Colonic mucosa (tissue), 4 donors: ENCODE measurements at regions not wholly inside any gene's neighbourhood (a gene's known extent, or its start where the extent isn't known, plus 50 kb on each side); places are given as distances from the start of the nearest gene placed in this dataset.

Source experiments
- DNase-seq: peaks from one replicate; pipeline ENCODE4 v3.0.0-alpha.2; 2020
- H3K27ac ChIP-seq: fragments of 200-600 bp; one replicate; pipeline ENCODE4 v1.8.0; 2021
- H3K27me3 ChIP-seq: fragments of 200-600 bp; one replicate; pipeline ENCODE4 v1.8.0; 2021
- H3K36me3 ChIP-seq: fragments of 200-600 bp; one replicate; pipeline ENCODE4 v1.8.0; 2021
- H3K4me1 ChIP-seq: fragments of 200-600 bp; one replicate; pipeline ENCODE4 v1.8.0; 2021; ENCODE audit warnings: mild to moderate bottlenecking
- H3K4me3 ChIP-seq: fragments of 200-600 bp; one replicate; pipeline ENCODE4 v1.8.0; 2021
- H3K9ac ChIP-seq, 2 donors: one replicate each; pipeline ENCODE4 v1.7.0; 2013; ENCODE audit warnings: control low read depth in 2 of 2, low read depth in 2 of 2, low read length in 2 of 2
- H3K9me3 ChIP-seq: fragments of 200-600 bp; one replicate; pipeline ENCODE4 v1.8.0; 2021
- intact Hi-C: fragments of 100-400 bp; cut with DNase I; formaldehyde crosslinking; loops from one replicate; pipeline ENCODE4 v1.14.1; 2022
- TF ChIP-seq, protein P1 (sequence below): fragments of 200-600 bp; IDR thresholded peaks from one replicate; pipeline ENCODE4 v1.8.0; 2022; ENCODE audit warnings: antibody characterized with exemption, mild to moderate bottlenecking
- donor health status: healthy.
- donor health status: DM: no; HTN: no; CAD: no.
- donor health status: DM: no; HTN: no; CAD: no.

DNA sequence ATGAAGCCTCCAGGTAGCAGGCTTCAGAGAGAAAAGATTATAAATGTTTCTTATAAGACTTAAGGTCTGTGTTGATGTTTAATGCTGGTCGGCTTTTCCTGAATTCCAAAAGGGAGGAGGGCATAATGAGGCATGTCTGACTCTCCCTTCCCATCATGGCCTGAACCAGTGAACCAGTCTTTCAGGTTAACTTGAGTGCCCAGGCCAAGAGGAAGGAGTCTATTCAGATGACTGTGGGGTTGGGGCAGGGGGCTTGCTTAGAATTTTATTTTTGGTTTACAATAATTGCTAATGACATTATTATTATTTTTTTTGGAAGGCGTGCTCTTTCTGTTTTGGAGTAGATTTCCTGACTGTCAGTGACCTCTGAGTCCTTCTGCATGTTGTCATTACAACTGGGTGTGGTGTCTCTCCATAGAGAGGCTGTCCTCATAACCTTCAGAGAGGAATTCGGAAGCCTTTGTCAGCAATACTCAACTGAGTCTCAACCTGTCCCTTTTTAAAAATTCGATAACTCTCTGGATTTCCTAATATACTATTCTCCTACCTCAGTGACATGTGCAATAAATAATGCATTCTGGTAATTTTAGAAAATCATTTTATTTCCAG is 275.1 kb upstream of the CXCR4 start:
- no peak overlapping the region for H3K9ac ChIP-seq
- DNase-seq = no peak
- intact Hi-C loops = no loop called here
- H3K36me3 ChIP-seq = no peaks in the 10 kb centered on the region
- H3K4me1 ChIP-seq = no peaks in the 10 kb centered on the region
- TF ChIP-seq, protein P1, sequence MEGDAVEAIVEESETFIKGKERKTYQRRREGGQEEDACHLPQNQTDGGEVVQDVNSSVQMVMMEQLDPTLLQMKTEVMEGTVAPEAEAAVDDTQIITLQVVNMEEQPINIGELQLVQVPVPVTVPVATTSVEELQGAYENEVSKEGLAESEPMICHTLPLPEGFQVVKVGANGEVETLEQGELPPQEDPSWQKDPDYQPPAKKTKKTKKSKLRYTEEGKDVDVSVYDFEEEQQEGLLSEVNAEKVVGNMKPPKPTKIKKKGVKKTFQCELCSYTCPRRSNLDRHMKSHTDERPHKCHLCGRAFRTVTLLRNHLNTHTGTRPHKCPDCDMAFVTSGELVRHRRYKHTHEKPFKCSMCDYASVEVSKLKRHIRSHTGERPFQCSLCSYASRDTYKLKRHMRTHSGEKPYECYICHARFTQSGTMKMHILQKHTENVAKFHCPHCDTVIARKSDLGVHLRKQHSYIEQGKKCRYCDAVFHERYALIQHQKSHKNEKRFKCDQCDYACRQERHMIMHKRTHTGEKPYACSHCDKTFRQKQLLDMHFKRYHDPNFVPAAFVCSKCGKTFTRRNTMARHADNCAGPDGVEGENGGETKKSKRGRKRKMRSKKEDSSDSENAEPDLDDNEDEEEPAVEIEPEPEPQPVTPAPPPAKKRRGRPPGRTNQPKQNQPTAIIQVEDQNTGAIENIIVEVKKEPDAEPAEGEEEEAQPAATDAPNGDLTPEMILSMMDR = no peak
- no peaks in the 10 kb centered on the region for H3K9me3 ChIP-seq
- no peak overlapping the region for H3K4me3 ChIP-seq
- H3K27ac ChIP-seq = no peak overlapping the region
- H3K27me3 ChIP-seq = no peaks in the 10 kb centered on the region

DNA sequence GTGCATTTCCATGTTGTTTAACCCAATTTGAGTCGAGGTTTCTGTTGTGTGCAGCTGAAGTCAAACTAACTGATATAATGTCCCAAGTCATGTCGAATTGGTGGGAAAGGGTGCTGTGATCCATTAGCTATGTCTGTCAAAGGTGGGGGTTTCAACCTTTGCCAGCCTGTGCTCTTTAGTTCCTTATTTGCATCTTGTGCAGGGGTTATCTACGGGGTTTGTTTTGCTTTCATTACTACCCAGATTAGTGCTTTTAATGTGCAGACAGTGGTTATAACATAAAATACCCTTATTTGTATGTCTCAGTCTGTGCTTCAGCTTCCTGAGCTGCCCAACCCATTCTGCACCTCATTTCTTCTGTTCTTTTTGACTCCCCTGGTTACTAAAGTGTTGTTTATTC is 271.9 kb upstream of the CXCR4 start:
- Histone ChIP-seq H3K27me3 (no peaks in the 10 kb centered on the region), H3K27ac (no peak overlapping the region), H3K9me3 (no peaks in the 10 kb centered on the region), H3K4me3 (no peak overlapping the region), H3K36me3 (no peaks in the 10 kb centered on the region), H3K4me1 (no peaks in the 10 kb centered on the region), H3K9ac (no peak overlapping the region)
- DNase-seq = no peak
- intact Hi-C loops = no loop called here
- TF ChIP-seq, protein P1 = no peak

DNA sequence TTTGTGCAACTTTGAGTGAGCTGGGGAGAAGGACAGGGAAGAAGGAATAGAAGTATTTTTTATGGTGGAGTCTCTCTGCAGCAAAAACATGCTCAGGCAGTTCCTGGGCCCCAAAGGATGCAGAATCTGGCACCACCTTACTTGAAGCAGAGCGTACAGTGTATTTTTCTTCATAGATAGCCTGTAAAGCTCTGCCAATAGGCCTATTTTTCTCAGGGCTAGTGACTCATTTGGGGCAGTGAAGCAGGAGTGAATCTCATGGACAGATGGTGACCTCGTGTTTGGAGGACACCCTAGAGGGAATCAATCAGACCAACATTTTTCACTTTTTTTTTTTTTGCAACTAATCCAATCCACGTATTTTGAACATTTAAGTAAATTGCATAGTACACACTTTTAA is 268.1 kb upstream of the CXCR4 start:
- H3K4me3 ChIP-seq = no peak overlapping the region
- H3K4me1 ChIP-seq = no peaks in the 10 kb centered on the region
- no peak for DNase-seq
- no peak overlapping the region for H3K9ac ChIP-seq
- no peak overlapping the region for H3K27ac ChIP-seq
- TF ChIP-seq, protein P1 = no peak
- no peaks in the 10 kb centered on the region for H3K27me3 ChIP-seq
- H3K36me3 ChIP-seq = no peaks in the 10 kb centered on the region
- intact Hi-C loops = no loop called here
- no peaks in the 10 kb centered on the region for H3K9me3 ChIP-seq

DNA sequence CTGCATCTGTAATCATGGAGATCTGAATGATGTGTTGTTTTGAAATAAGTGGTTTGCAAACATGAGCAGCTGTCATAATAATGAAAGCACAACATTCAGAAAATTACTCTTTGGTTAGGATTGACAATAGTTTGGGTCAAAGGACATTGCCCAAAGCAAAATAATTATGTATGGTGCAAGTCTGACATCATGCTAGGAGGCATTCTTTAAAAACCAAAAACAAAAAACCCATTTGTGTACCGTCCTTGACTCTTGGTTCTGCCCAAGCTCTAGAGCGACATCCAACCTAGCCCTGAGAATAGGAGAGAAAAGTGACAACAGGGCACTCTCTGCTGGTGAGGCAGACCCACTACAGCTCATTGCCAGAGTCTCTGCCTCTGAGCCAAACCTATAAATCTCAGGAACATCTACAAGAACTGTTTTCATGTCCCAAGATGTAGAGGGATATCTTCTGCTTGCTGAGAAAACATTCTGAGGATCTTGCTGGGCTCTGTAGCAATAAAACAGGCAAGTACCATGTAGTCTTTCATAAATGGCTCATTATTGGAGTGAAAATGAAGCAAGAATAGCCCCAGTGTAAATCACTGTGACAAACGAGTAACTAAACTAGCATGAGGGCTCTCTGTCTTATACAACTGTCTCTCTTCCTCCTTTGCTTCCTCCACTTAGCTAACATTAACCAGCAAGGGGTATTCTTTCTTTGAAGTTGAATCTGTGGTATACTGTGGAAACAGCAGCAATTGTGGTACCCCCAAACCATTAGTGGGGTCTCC is 266.8 kb upstream of the CXCR4 start:
- Histone ChIP-seq H3K4me3 (no peak overlapping the region), H3K9me3 (no peaks in the 10 kb centered on the region), H3K27ac (no peak overlapping the region), H3K27me3 (no peaks in the 10 kb centered on the region), H3K36me3 (no peaks in the 10 kb centered on the region), H3K4me1 (no peaks in the 10 kb centered on the region), H3K9ac (no peak overlapping the region)
- intact Hi-C loops = loop anchor here (5.0 kb wide), 1 partner anchor 472 kb away; no protein-coding TSS in a partner anchor
- TF ChIP-seq, protein P1 = peak; percentile 40
- peak; percentile 27 for DNase-seq

DNA sequence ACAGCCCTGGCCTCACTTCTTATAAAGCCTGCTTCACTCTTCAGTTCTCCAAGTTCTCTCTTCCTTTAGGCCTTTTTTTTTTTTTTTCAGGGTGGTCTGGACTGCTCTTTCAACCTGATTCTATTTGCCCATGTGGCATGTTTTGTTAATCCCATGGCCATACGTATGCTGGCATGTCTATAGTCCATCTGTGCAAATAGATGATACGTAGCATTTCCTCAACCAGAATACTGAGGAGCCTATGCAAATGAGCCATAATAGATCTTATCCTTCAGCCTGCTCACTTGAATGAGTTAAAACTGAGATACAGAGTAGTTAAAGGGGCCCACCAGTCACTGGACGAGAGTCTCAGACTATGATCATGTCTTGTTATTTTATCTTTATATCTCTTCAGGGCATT is 265.2 kb upstream of the CXCR4 start:
- Histone ChIP-seq H3K9ac (no peak overlapping the region), H3K4me1 (no peaks in the 10 kb centered on the region), H3K4me3 (no peak overlapping the region), H3K36me3 (no peaks in the 10 kb centered on the region), H3K27me3 (no peaks in the 10 kb centered on the region), H3K9me3 (no peaks in the 10 kb centered on the region), H3K27ac (no peak overlapping the region)
- TF ChIP-seq, protein P1 = no peak
- intact Hi-C loops = loop anchor here (5.0 kb wide), 1 partner anchor 471 kb away; no protein-coding TSS in a partner anchor
- DNase-seq = no peak
